OCI-LY1 (cell line): ENCODE measurements at regions not wholly inside any gene's neighbourhood (a gene's known extent, or its start where the extent isn't known, plus 50 kb on each side); places are given as distances from the start of the nearest gene placed in this dataset.

ENCODE experiments used
- H2AFZ ChIP-seq: fragments of 200-600 bp; sonication (generic), shearing (Covaris generic); 2 replicates; pipeline ENCODE4 v1.6.0; 2014; ENCODE audit warnings: antibody characterized with exemption, mild to moderate bottlenecking, low read length
- H3F3A ChIP-seq: fragments of 200-600 bp; sonication (generic), shearing (Covaris generic); 2 replicates; pipeline ENCODE4 v1.6.0; 2014; ENCODE audit warnings: mild to moderate bottlenecking, antibody characterized with exemption, low read length, moderate library complexity; ENCODE audit not compliant: insufficient read depth
- H3K27ac ChIP-seq: fragments of 200-600 bp; sonication (generic); 2 replicates; pipeline ENCODE4 v1.5.1; 2014; ENCODE audit warnings: low read length, mixed run types, mild to moderate bottlenecking, low read depth; ENCODE audit not compliant: poor library complexity, severe bottlenecking
- H3K27me3 ChIP-seq: fragments of 200-600 bp; sonication (generic); 2 replicates; pipeline ENCODE4 v1.6.0; 2014; ENCODE audit warnings: antibody characterized with exemption, mild to moderate bottlenecking, low read length, moderate library complexity; ENCODE audit not compliant: insufficient read depth
- H3K36me3 ChIP-seq: fragments of 200-600 bp; sonication (generic); 2 replicates; pipeline ENCODE4 v1.6.1; 2014; ENCODE audit warnings: mild to moderate bottlenecking, antibody characterized with exemption, low read length, moderate library complexity, mixed read lengths; ENCODE audit not compliant: insufficient read depth
- H3K4me1 ChIP-seq: fragments of 200-600 bp; sonication (generic); 2 replicates; pipeline ENCODE4 v1.5.1; 2014; ENCODE audit warnings: mild to moderate bottlenecking, low read length, moderate library complexity; ENCODE audit not compliant: insufficient read depth, severe bottlenecking
- H3K4me2 ChIP-seq: fragments of 200-600 bp; sonication (generic), shearing (Covaris generic); 2 replicates; pipeline ENCODE4 v1.6.1; 2014; ENCODE audit warnings: low read length
- H3K4me3 ChIP-seq: fragments of 200-600 bp; sonication (generic); 2 replicates; pipeline ENCODE4 v1.5.1; 2014; ENCODE audit warnings: low read length, low read depth, mild to moderate bottlenecking, mixed read lengths; ENCODE audit not compliant: poor library complexity, severe bottlenecking
- H3K79me2 ChIP-seq: fragments of 200-600 bp; shearing (Covaris generic); 2 replicates; pipeline ENCODE4 v1.6.1; 2016; ENCODE audit warnings: mixed run types, low read length, mixed read lengths; ENCODE audit not compliant: insufficient read depth
- H3K9ac ChIP-seq: fragments of 200-600 bp; sonication (generic), shearing (Covaris generic); 2 replicates; pipeline ENCODE4 v1.6.1; 2014; ENCODE audit warnings: mild to moderate bottlenecking, low read length, mixed read lengths
- H3K9me2 ChIP-seq: fragments of 200-600 bp; sonication (generic), shearing (Covaris generic); 2 replicates; pipeline ENCODE4 v1.6.1; 2014; ENCODE audit warnings: low read depth, mild to moderate bottlenecking, low read length, mixed read lengths
- H3K9me3 ChIP-seq: fragments of 200-600 bp; shearing (Covaris generic); 2 replicates; pipeline ENCODE4 v1.6.1; 2014; ENCODE audit warnings: low read length, mixed read lengths
- H4K20me1 ChIP-seq: fragments of 200-600 bp; sonication (generic), shearing (Covaris generic); 2 replicates; pipeline ENCODE4 v1.6.0; 2016; ENCODE audit warnings: mild to moderate bottlenecking, low read length; ENCODE audit not compliant: insufficient read depth
- EZH2 ChIP-seq: fragments of 200-600 bp; sonication (generic), shearing (Covaris generic); IDR thresholded peaks from 2 replicates; pipeline ENCODE4 v1.8.0; 2017; ENCODE audit warnings: borderline replicate concordance, mixed run types, mild to moderate bottlenecking, antibody characterized with exemption, low read length, moderate library complexity, mixed read lengths
- TF ChIP-seq, protein P1 (sequence below): fragments of 200-600 bp; sonication (generic), shearing (Covaris generic); IDR thresholded peaks from 2 replicates; pipeline ENCODE4 v1.5.1; 2017; ENCODE audit warnings: mild to moderate bottlenecking, antibody characterized with exemption, low read length, moderate library complexity, mixed read lengths

DNA sequence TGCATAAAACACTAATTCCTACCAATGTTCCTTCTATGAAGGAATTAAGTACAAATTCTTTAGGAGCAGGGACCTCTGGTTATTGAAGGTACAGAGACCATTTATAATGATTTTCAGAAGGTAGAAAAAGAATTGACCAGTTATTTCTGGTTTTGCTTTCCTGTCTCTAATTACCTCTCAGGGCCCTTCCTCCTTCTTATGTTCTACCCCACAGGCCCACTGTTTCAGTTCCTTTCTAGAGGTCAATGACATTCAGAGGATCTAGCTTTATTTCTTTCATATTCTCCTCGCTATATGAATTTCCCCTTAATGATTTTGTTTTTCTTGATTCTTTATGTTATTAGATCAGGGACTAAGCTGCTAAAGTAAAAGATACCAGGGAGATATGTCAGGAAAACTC lies 345.0 kb upstream of the SPRY2 start:
- H3K9me2 ChIP-seq: no peaks in the 10 kb centered on the region
- H2AFZ ChIP-seq: no peak overlapping the region
- no peaks in the 10 kb centered on the region for H3K27me3 ChIP-seq
- peaks cover 8% of the 10 kb centered on the region for H3K4me1 ChIP-seq
- H3K9me3 ChIP-seq: no peaks in the 10 kb centered on the region
- H3K9ac ChIP-seq: no peak overlapping the region
- H3K79me2 ChIP-seq: no peaks in the 10 kb centered on the region
- no peaks in the 10 kb centered on the region for H4K20me1 ChIP-seq
- no peaks in the 10 kb centered on the region for H3F3A ChIP-seq
- H3K27ac ChIP-seq: no peak overlapping the region
- no peaks in the 10 kb centered on the region for H3K36me3 ChIP-seq
- H3K4me3 ChIP-seq: no peak overlapping the region
- H3K4me2 ChIP-seq: no peak overlapping the region
- no peak for TF ChIP-seq EZH2
- TF ChIP-seq, protein P1, sequence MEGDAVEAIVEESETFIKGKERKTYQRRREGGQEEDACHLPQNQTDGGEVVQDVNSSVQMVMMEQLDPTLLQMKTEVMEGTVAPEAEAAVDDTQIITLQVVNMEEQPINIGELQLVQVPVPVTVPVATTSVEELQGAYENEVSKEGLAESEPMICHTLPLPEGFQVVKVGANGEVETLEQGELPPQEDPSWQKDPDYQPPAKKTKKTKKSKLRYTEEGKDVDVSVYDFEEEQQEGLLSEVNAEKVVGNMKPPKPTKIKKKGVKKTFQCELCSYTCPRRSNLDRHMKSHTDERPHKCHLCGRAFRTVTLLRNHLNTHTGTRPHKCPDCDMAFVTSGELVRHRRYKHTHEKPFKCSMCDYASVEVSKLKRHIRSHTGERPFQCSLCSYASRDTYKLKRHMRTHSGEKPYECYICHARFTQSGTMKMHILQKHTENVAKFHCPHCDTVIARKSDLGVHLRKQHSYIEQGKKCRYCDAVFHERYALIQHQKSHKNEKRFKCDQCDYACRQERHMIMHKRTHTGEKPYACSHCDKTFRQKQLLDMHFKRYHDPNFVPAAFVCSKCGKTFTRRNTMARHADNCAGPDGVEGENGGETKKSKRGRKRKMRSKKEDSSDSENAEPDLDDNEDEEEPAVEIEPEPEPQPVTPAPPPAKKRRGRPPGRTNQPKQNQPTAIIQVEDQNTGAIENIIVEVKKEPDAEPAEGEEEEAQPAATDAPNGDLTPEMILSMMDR: no peak

DNA sequence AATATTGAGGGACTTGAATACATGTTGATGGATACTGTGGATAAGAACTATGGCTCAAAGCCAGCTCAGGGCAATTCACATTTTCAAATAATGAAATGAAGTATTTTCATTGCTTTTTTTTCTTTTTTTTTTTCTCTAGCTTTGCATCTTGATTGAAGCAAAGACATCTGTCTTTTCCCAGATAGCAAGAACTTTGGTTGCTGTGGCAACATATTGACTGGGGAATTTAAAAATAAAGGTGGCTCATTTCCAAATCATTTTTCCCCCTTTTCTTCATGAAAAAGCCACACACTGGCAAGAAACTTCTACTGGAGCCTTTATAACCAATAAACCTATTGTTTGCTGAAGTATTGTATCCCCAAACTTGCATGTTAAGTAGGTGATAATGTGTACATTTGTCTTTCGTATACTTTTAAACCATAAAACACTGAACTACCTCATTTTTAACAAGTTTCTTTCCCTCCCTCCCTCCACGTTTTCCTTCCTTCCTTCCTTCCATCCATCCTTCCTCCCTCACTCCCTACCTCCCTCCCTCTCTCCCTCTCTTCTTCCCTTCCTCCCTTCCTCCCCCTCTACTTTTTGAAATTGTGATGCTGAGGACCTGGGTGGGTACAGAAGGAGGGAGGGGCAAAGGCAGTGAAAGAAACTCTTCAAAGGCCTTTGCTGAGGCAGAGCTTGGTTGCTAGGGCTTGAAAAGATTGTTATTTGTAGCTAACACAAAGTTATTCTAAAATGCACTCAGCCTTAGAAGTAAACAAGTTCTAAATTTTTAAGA lies 343.5 kb upstream of the SPRY2 start:
- Histone ChIP-seq H3K9me3 (no peaks in the 10 kb centered on the region), H3K27me3 (no peaks in the 10 kb centered on the region), H3K9ac (no peak overlapping the region), H3F3A (no peaks in the 10 kb centered on the region), H3K9me2 (no peaks in the 10 kb centered on the region), H3K27ac (no peak overlapping the region), H3K79me2 (no peaks in the 10 kb centered on the region), H3K4me2 (no peak overlapping the region), H3K36me3 (no peaks in the 10 kb centered on the region), H3K4me1 (peaks cover 8% of the 10 kb centered on the region), H4K20me1 (no peaks in the 10 kb centered on the region), H2AFZ (no peak overlapping the region), H3K4me3 (no peak overlapping the region)
- TF ChIP-seq, protein P1: no peak
- no peak for TF ChIP-seq EZH2

DNA sequence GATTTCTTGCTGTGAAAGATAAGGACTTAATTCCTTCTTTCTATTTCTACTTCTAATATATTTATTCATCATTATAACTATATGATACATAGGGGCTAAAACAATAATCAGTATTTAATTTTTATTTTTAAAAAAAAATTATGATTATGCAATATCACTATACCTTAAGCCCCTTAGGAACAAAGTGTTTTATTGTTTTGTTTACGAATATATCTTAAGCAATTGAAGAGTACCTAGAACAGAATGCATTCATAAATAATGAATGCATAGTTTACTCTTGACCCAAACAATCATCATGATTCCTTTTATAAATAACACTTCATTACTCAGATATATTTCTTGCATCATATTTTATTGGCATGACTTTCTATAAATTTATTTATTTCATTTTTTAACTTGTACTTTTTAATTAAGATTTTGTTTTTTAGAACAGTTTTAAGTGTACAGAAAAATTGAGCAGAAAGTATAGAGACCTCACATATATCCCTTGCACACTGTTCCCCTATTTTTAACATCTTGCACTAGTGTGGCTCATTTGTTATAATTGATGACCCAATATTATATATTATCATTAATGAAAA lies 339.9 kb upstream of the SPRY2 start:
- Histone ChIP-seq H3K27me3 (no peaks in the 10 kb centered on the region), H3K9ac (no peak overlapping the region)

More for the DNA sequence above, 339.9 kb upstream of the SPRY2 start:
- no peaks in the 10 kb centered on the region for H4K20me1 ChIP-seq
- H2AFZ ChIP-seq: no peak overlapping the region
- H3K27ac ChIP-seq: no peak overlapping the region
- peaks cover 8% of the 10 kb centered on the region for H3K4me1 ChIP-seq
- no peaks in the 10 kb centered on the region for H3K36me3 ChIP-seq
- H3K9me2 ChIP-seq: no peaks in the 10 kb centered on the region
- H3K4me3 ChIP-seq: no peak overlapping the region
- no peaks in the 10 kb centered on the region for H3K79me2 ChIP-seq
- no peak overlapping the region for H3K4me2 ChIP-seq
- no peaks in the 10 kb centered on the region for H3F3A ChIP-seq
- no peak for TF ChIP-seq EZH2
- TF ChIP-seq, protein P1: no peak
- H3K9me3 ChIP-seq: no peaks in the 10 kb centered on the region
